Suprapubic skin (tissue), 3 donors: ENCODE measurements at regions not wholly inside any gene's neighbourhood (a gene's known extent, or its start where the extent isn't known, plus 50 kb on each side); places are given as distances from the start of the nearest gene placed in this dataset.

ENCODE experiments used
- POLR2A ChIP-seq, 2 donors: fragments of 450-650 bp; IDR thresholded peaks; one replicate each; pipeline ENCODE4 v1.6.1; 2017; ENCODE audit warnings: antibody characterized with exemption in 2 of 2, mild to moderate bottlenecking in 2 of 2, moderate library complexity in 2 of 2
- TF ChIP-seq, protein P1 (sequence below), 2 donors: fragments of 200-600 bp in 1 of 2; fragments of 450-650 bp in 1 of 2; sonication (generic) in 1 of 2; IDR thresholded peaks; one replicate each; pipeline ENCODE4 v1.5.1; 2016 to 2019; ENCODE audit warnings: antibody characterized with exemption in 2 of 2, mild to moderate bottlenecking in 1 of 2, moderate library complexity in 1 of 2

DNA sequence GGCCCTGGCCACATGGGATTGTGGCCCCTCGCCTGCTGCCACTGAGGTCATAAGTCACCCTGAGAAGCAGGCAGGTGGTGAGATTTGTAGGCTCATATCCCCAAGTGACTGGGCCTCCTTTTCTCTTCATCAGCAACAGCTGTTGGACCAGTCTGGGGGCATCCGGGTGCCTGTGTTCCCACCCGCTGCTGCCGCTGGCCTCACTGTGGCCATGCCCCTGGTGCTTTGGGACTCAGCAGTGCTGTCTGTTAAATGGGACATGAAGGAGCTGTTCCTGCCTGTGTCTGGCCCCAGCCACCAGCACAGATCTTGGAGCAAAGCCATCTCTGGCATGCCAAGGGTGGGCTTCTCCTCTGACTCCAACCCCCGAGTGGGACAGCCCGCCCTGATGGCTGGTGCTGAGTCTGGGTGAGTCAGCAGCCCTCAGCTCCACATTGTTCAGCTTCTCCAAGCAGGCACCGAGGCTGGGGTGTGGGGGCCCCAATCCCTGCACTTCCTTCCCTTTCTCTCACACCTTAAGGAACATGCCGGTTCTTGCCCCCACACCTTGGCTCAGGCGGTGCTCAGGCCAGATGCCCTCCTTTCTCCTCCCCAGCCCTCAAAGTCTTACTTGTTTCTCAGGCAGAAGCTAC is 207.9 kb downstream of the GLI2 start:
- TF ChIP-seq, protein P1, sequence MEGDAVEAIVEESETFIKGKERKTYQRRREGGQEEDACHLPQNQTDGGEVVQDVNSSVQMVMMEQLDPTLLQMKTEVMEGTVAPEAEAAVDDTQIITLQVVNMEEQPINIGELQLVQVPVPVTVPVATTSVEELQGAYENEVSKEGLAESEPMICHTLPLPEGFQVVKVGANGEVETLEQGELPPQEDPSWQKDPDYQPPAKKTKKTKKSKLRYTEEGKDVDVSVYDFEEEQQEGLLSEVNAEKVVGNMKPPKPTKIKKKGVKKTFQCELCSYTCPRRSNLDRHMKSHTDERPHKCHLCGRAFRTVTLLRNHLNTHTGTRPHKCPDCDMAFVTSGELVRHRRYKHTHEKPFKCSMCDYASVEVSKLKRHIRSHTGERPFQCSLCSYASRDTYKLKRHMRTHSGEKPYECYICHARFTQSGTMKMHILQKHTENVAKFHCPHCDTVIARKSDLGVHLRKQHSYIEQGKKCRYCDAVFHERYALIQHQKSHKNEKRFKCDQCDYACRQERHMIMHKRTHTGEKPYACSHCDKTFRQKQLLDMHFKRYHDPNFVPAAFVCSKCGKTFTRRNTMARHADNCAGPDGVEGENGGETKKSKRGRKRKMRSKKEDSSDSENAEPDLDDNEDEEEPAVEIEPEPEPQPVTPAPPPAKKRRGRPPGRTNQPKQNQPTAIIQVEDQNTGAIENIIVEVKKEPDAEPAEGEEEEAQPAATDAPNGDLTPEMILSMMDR (IDR thresholded peaks at IDR 0.05): no peak
- TF ChIP-seq POLR2A (IDR thresholded peaks at IDR 0.05): no peak
